GM12873 (cell line): ENCODE measurements at regions not wholly inside any gene's neighbourhood (a gene's known extent, or its start where the extent isn't known, plus 50 kb on each side); places are given as distances from the start of the nearest gene placed in this dataset.

ENCODE experiments used
- CTCF ChIP-seq: IDR thresholded peaks from 2 replicates; pipeline ENCODE4 v1.5.1; 2012; ENCODE audit warnings: low read depth, mild to moderate bottlenecking, moderate library complexity, low read length, control low read depth; ENCODE audit not compliant: insufficient read depth; ENCODE audit errors: missing control alignments

DNA sequence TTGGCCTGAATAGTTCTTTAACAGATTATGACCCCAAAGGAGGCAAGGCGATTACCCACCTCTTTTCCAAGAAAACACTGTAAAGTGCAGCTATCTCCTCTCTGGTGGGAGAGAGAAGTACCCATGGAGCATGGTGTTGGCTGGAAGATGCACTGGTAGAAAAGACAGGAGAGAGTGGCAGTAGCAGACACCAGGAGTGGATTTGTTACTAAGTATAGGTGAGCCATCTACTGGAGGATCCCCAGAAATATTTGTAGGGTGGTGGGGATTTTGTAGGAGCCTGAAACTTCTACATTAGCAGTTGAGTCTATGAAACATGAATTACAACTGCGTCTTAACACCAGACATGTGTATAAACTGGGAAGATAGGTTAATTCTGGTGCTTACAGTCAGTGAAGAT lies 148.0 kb downstream of the SLC38A4 start:
- peak; percentile 12 for TF ChIP-seq CTCF

DNA sequence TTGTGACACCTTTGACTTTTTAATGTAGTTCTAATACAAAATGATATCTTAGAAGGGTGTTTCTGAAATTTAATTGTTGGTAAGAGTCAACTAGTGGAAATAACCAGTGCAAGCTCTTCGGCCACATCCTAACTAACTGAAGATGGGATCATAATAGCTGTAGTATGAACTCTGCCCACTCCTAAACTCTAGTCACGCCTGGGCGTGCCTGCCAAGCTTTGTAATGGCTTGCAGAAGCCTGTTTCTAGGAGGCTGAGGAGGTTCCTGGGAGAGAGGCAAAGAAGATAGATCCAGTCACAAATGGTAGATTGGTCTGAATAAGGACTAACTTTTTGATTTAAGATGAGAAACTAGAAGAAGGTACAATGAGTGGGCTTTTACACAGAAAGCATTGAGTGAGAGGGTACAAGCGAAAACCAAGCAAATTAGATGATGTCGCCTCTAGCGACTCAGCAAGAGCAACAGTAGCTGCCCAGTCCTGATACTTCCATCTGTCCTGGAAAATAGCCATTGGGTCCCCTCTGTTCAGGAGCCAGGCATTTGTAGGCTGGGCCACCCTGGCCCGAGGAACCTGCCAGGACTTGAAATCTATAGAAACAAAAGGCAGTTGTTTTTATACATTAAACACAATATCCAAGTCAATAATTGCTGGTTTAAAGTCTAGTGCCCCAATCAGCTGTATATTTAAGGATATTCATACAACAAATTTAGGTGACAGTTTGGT lies 148.8 kb downstream of the SLC38A4 start:
- TF ChIP-seq CTCF: no peak

- no peak for TF ChIP-seq CTCF
Measured at GRCh38 chr12:46676396-46676795, 149.4 kb downstream of the SLC38A4 start.

DNA sequence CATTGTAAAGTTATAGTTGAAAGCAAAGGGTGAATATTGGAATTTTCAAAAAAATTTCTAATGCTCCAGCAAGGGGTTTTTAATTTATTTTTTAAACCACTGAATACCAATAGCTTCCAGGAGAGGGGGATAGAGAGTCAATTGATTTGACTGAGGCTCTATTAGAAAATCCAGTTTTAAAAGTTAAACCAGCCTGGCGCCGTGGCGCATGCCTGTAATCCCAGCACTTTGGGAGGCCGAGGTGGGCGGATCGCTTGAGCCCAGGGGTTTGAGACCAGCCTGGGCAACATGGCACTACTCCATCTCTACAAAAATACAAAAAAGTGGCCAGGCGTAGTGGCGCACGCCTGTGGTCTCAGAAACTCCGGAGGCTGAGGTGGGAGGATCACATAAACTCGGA lies 150.1 kb downstream of the SLC38A4 start:
- TF ChIP-seq CTCF: peak; percentile 45

DNA sequence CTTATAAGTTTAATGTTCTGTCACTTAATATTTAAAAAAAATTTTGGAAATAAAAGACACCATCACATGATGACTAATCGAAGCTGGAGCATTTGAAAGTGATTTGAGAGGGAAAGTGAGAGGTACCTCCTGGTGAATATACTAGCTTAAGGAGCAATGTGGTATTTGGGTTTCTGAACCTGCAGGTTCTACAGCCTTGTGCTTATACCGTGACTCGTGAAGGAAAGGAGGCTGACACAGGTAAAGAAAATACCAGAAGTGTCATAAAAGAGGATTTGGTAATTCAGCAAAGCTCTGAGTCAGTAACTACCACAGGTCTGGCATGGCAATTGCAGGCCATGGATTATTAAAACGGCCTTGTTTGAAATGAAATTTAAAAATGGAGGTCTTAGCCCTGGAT lies 151.0 kb downstream of the SLC38A4 start:
- no peak for TF ChIP-seq CTCF

GRCh38 chr12:46674129-46674528 lies 151.7 kb downstream of the SLC38A4 start:
- no peak for TF ChIP-seq CTCF

DNA sequence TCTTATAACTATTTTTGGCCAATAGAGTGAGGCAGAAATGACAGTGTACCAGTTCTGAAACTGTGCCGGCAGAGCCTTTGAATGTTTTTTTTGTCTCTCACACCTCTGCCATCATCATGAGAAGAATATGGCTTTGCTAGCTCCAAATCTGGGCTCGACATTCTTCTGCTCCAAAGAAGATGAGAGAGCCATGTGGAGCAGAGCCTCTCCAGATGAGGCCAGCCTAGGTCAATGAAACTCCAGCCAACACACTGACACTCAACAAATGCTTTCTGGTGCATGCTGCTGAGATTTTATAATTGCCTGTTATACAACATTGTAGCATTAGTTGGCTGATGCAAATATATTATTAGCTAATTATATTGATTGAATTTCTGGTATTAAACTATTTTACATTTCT lies 154.7 kb downstream of the SLC38A4 start:
- no peak for TF ChIP-seq CTCF
